Muscle layer of colon (tissue), 2 donors: ENCODE measurements at regions not wholly inside any gene's neighbourhood (a gene's known extent, or its start where the extent isn't known, plus 50 kb on each side); places are given as distances from the start of the nearest gene placed in this dataset.

Source experiments
- H3K27ac ChIP-seq: one replicate; pipeline ENCODE4 v1.7.0; 2013; ENCODE audit warnings: low read depth, mild to moderate bottlenecking, low read length, moderate library complexity
- H3K27me3 ChIP-seq, 2 donors: one replicate each; pipeline ENCODE4 v1.7.0; 2013; ENCODE audit warnings: low read length in 2 of 2, mild to moderate bottlenecking in 2 of 2; ENCODE audit not compliant: insufficient read depth in 2 of 2, control insufficient read depth in 1 of 2
- H3K36me3 ChIP-seq: one replicate; pipeline ENCODE4 v1.7.0; 2013; ENCODE audit warnings: mild to moderate bottlenecking, low read length; ENCODE audit not compliant: insufficient read depth
- H3K4me1 ChIP-seq: one replicate; pipeline ENCODE4 v1.7.0; 2013; ENCODE audit warnings: mild to moderate bottlenecking, low read length; ENCODE audit not compliant: insufficient read depth
- H3K4me3 ChIP-seq, 2 donors: one replicate each; pipeline ENCODE4 v1.7.0; 2013; ENCODE audit warnings: low read length in 2 of 2, low read depth in 1 of 2, mild to moderate bottlenecking in 1 of 2, moderate library complexity in 1 of 2
- H3K9ac ChIP-seq: one replicate; pipeline ENCODE4 v1.7.0; 2013; ENCODE audit warnings: low read length
- H3K9me3 ChIP-seq: one replicate; pipeline ENCODE4 v1.7.0; 2013; ENCODE audit warnings: mild to moderate bottlenecking, low read length
- donor health status: abdominal sarcoma.
- donor health status: Adenocarcinoma of cecum.

DNA sequence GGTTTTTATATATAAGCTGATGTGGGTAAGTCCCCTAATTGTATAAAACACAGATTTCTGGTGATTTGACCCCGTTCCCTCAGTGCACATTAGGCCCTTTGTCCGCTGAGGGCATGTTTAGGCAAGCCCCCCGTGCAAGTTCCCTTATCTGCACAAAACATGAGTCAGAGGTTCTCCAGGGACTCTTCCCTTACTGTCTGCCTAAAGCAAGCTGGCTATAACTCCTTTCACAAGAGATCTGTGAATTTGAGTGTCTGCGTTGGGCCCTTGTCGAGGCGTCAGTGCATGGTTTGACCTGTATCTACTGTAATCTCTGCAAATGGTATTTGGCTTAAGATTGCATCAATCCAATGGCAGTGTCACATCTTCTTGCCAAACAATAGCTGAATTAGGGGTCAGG lies 712.8 kb downstream of the CDH8 start:
- no peaks in the 10 kb centered on the region for H3K9me3 ChIP-seq
- H3K27ac ChIP-seq, result no peak overlapping the region
- H3K27me3 ChIP-seq, result no peaks in the 10 kb centered on the region
- no peaks in the 10 kb centered on the region for H3K4me1 ChIP-seq
- H3K4me3 ChIP-seq, result no peak overlapping the region
- no peak overlapping the region for H3K9ac ChIP-seq
- no peaks in the 10 kb centered on the region for H3K36me3 ChIP-seq

DNA sequence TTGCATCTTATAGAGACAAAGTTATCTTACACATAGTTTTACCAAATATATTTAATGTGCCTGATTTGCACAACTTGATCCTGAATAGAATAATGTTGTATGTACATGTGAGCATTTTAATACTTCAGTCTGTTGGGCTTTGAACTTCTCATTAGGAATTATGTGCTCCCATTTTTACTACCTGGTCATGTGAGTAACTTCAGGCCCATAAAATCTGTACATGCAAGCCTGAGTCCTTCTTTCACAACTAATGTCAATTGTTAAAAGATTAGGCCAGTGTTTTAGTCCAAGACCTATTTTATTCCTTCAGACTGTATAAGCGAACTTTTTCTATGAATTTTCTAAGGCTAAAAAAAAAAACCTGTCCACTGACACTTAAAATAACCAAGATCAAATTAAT lies 715.4 kb downstream of the CDH8 start:
- no peaks in the 10 kb centered on the region for H3K27me3 ChIP-seq
- no peak overlapping the region for H3K4me3 ChIP-seq
- H3K9ac ChIP-seq, result no peak overlapping the region
- no peaks in the 10 kb centered on the region for H3K4me1 ChIP-seq
- H3K9me3 ChIP-seq, result no peaks in the 10 kb centered on the region
- H3K27ac ChIP-seq, result no peak overlapping the region
- no peaks in the 10 kb centered on the region for H3K36me3 ChIP-seq

DNA sequence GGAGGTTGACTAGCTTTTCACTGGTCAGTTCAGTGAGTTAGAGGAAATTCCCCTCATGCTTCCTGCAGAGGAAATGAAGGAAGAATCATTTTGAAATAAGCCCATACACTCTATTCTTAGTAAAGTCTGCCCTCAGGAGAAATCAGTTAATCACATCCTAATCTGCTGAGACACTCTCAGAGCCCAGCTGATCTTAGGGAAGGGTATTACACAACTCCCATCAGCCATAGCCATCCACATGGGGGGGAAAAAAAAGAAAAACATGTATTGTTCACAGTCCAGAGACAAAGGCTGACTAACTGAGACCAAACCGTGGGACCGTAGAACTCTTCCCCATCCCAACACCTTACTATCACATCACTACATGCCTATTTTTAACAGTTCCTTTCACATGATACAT lies 722.3 kb downstream of the CDH8 start:
- Histone ChIP-seq H3K4me1 (no peaks in the 10 kb centered on the region), H3K27me3 (no peaks in the 10 kb centered on the region), H3K27ac (no peak overlapping the region)

DNA sequence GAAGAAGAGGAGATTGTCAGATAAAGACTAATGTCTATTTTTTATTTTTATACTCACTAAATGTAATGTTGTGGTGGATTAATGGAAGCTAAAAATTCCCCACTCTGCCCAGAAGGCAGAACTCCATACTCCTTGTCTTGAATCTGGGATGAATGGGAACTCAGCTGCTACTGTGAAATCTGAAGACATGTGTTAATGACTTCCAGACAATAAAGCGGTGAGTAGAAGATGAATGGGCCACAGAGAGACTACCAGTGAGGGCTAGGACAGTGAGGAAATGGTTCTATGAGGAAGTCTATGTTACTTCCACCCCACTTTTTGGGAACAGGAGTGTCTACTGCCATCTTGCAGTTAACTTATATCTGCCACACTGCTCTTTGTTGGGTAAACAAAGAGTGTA lies 726.9 kb downstream of the CDH8 start:
- Histone ChIP-seq H3K27ac (no peak overlapping the region), H3K27me3 (no peaks in the 10 kb centered on the region), H3K9ac (no peak overlapping the region), H3K36me3 (no peaks in the 10 kb centered on the region), H3K9me3 (no peaks in the 10 kb centered on the region), H3K4me1 (no peaks in the 10 kb centered on the region), H3K4me3 (no peak overlapping the region)

More for the DNA sequence above, 722.3 kb downstream of the CDH8 start:
- H3K4me3 ChIP-seq, result no peak overlapping the region
- H3K36me3 ChIP-seq, result no peaks in the 10 kb centered on the region
- H3K9ac ChIP-seq, result no peak overlapping the region
- no peaks in the 10 kb centered on the region for H3K9me3 ChIP-seq

DNA sequence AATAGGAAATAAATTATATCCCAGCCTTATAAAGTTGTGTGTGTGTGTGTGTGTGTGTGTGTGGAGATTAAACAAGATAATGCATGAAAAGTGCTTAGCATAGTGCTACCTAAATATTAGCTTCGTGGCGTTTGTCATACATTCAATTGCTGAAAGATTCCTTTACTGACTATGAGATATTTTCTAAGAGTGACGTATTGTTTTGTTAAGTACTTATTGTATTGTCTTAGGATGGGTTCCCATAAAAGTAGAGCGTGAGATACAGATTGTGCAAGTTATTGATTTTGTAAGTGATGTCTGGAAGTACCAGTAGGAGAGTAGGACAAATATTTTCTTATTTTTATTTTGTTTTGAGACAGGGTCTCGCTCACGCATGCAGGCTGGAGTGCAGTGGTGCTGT lies 730.0 kb downstream of the CDH8 start:
- Histone ChIP-seq H3K9me3 (no peaks in the 10 kb centered on the region), H3K36me3 (no peaks in the 10 kb centered on the region), H3K27me3 (no peaks in the 10 kb centered on the region), H3K4me1 (no peaks in the 10 kb centered on the region), H3K27ac (no peak overlapping the region), H3K9ac (no peak overlapping the region), H3K4me3 (no peak overlapping the region)

DNA sequence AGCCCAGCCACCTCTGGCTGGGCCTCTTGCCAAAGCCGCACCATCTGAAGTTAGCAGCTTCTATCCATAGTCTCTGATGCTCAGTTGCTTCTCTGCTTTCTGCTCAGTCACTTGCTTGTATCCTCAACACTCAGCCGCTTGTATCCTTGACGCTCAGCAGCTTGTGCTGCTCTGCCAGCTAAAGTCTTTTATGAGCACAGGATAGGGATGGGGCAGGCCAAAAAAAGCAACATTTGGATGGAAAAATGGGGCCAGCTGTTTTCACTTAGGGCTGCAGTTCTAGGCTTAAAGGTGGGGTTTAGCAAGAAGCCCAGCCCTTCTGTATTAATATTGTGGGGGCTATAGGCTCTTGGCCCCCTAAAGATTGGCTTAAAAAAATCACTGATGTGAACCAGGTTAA lies 739.4 kb downstream of the CDH8 start:
- H3K27ac ChIP-seq, result no peak overlapping the region
- H3K4me3 ChIP-seq, result no peak overlapping the region
- no peaks in the 10 kb centered on the region for H3K36me3 ChIP-seq
- no peak overlapping the region for H3K9ac ChIP-seq
- no peaks in the 10 kb centered on the region for H3K4me1 ChIP-seq
- H3K9me3 ChIP-seq, result no peaks in the 10 kb centered on the region
- H3K27me3 ChIP-seq, result no peaks in the 10 kb centered on the region

- Histone ChIP-seq H3K27me3 (no peaks in the 10 kb centered on the region), H3K9ac (no peak overlapping the region), H3K4me1 (no peaks in the 10 kb centered on the region), H3K9me3 (no peaks in the 10 kb centered on the region), H3K27ac (no peak overlapping the region), H3K4me3 (no peak overlapping the region), H3K36me3 (no peaks in the 10 kb centered on the region)
These were observed 739.9 kb downstream of the CDH8 start for GRCh38 chr16:61296305-61296704.

DNA sequence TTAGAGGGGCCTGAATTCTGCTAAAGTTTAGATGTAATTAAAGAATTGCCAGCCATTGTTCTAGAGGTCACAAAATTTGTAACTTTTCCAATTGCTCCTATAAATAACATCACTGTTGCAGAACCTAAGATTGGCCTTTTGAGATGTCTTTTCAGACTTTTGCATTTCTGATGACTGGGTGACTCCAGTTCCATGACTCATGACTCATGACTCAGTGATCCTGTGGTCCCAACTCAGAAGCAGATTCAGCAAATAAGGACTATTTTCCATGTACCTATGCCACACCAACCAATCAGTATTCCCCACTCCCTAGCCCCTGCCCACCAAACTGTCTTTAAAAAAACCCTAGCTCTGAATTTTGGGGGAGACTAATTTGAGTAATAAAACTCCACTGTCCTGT lies 740.9 kb downstream of the CDH8 start:
- Histone ChIP-seq H3K36me3 (no peaks in the 10 kb centered on the region), H3K9me3 (no peaks in the 10 kb centered on the region), H3K27ac (no peak overlapping the region), H3K27me3 (no peaks in the 10 kb centered on the region), H3K4me1 (no peaks in the 10 kb centered on the region), H3K9ac (no peak overlapping the region), H3K4me3 (no peak overlapping the region)

DNA sequence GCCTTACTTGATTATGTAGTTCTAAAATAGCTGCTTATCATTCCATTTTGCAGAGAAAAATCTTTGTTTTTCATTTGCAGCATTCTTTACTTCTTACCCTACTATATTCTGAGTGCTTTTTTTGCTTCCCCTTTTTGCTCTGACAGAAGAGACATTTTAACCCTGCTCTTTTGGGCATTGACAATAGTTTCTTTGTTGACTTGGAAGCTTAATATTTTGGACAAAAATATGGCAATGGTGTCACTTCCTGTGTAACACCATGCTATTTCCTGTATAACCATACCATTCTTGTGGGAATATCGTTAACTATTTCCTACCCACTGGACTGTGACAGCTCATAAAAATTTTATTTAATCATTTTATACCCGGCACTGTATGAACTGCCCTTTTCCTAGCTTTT lies 747.1 kb downstream of the CDH8 start:
- Histone ChIP-seq H3K27me3 (no peaks in the 10 kb centered on the region), H3K9ac (no peak overlapping the region), H3K4me1 (no peaks in the 10 kb centered on the region), H3K9me3 (no peaks in the 10 kb centered on the region), H3K27ac (no peak overlapping the region), H3K4me3 (no peak overlapping the region), H3K36me3 (no peaks in the 10 kb centered on the region)

GRCh38 chr16:61277849-61278248 lies 758.4 kb downstream of the CDH8 start:
- H3K27ac ChIP-seq, result no peak overlapping the region
- H3K36me3 ChIP-seq, result no peaks in the 10 kb centered on the region

DNA sequence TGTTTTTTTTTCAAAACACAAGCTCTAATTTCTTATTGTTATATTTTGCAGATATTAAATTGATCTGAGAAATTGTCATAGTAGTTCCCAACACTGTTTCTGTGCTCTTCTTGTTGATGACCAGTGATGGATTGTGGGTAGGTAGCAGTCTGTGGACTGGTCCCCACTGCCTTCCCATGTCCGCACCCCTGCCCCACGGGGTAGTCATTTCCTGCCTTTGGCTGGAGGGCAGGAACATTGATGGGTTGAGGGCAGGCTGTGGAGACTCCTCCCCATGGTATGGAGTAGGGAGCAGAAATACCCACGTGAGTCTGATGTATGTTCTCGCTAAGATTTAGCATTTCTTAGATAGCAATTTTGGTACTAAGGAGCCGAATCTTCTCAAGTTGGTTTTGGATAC lies 762.0 kb downstream of the CDH8 start:
- no peak overlapping the region for H3K4me3 ChIP-seq
- no peaks in the 10 kb centered on the region for H3K9me3 ChIP-seq
- no peaks in the 10 kb centered on the region for H3K27me3 ChIP-seq
- H3K9ac ChIP-seq, result no peak overlapping the region
- no peak overlapping the region for H3K27ac ChIP-seq
- H3K36me3 ChIP-seq, result no peaks in the 10 kb centered on the region
- no peaks in the 10 kb centered on the region for H3K4me1 ChIP-seq

More at GRCh38 chr16:61277849-61278248, 758.4 kb downstream of the CDH8 start:
- Histone ChIP-seq H3K4me3 (no peak overlapping the region), H3K4me1 (no peaks in the 10 kb centered on the region), H3K9me3 (no peaks in the 10 kb centered on the region), H3K9ac (no peak overlapping the region), H3K27me3 (no peaks in the 10 kb centered on the region)

DNA sequence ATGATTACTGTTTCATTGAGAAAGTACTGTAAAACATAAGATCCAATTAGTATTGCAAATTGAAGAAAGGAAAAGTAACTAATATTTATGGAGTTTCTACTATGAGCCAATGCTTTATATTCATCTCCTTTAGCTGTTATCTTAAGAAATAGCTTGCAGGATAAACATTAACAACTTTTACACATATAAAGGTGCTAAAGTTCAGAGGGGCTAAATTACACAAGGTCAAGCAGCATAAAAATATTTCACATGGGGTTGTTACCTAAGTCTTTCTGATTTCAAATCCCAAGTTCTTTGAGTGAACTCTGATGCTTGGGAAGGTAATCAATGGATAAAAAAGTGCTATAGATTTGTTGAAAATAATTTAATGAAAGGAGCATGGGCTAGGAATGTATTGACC lies 765.5 kb downstream of the CDH8 start:
- H3K9me3 ChIP-seq, result no peaks in the 10 kb centered on the region
- no peak overlapping the region for H3K27ac ChIP-seq
- no peak overlapping the region for H3K4me3 ChIP-seq
- no peaks in the 10 kb centered on the region for H3K4me1 ChIP-seq
- no peaks in the 10 kb centered on the region for H3K36me3 ChIP-seq
- H3K27me3 ChIP-seq, result no peaks in the 10 kb centered on the region
- no peak overlapping the region for H3K9ac ChIP-seq
